KMS-11 (cell line): ENCODE measurements at regions not wholly inside any gene's neighbourhood (a gene's known extent, or its start where the extent isn't known, plus 50 kb on each side); places are given as distances from the start of the nearest gene placed in this dataset.

Source experiments
- H2AFZ ChIP-seq: fragments of 200-600 bp; sonication (generic); 2 replicates; pipeline ENCODE4 v1.6.1; 2016; ENCODE audit warnings: antibody characterized with exemption, mixed run types, low read depth
- H3K27ac ChIP-seq: fragments of 200-600 bp; sonication (generic); 2 replicates; pipeline ENCODE4 v1.6.1; 2016; ENCODE audit warnings: mild to moderate bottlenecking, mixed run types
- H3K27me3 ChIP-seq: fragments of 200-600 bp; sonication (generic); 2 replicates; pipeline ENCODE4 v1.6.1; 2017; ENCODE audit warnings: mild to moderate bottlenecking, low read depth, mixed run types, moderate library complexity; ENCODE audit not compliant: insufficient read depth
- H3K36me3 ChIP-seq: fragments of 200-600 bp; sonication (generic); 2 replicates; pipeline ENCODE4 v1.6.1; 2017; ENCODE audit warnings: mild to moderate bottlenecking, mixed run types; ENCODE audit not compliant: insufficient read depth
- H3K4me1 ChIP-seq: fragments of 200-600 bp; sonication (generic); 2 replicates; pipeline ENCODE4 v1.6.1; 2016; ENCODE audit warnings: mild to moderate bottlenecking, low read depth, mixed run types; ENCODE audit not compliant: poor library complexity, severe bottlenecking
- H3K4me2 ChIP-seq: fragments of 200-600 bp; sonication (generic); 2 replicates; pipeline ENCODE4 v1.7.0; 2016; ENCODE audit warnings: mild to moderate bottlenecking, mixed run types
- H3K4me3 ChIP-seq: fragments of 200-600 bp; sonication (generic); IDR thresholded peaks from 2 replicates; pipeline ENCODE4 v1.6.1; 2017; ENCODE audit warnings: low read depth, low read length, mixed read lengths; ENCODE audit not compliant: insufficient read depth
- H3K79me2 ChIP-seq: fragments of 200-600 bp; sonication (generic); 2 replicates; pipeline ENCODE4 v1.6.1; 2016; ENCODE audit warnings: low read depth, mixed run types; ENCODE audit not compliant: insufficient read depth
- H3K9ac ChIP-seq: fragments of 200-600 bp; sonication (generic); 2 replicates; pipeline ENCODE4 v1.6.1; 2016; ENCODE audit warnings: mild to moderate bottlenecking, mixed run types
- H4K20me1 ChIP-seq: fragments of 200-600 bp; sonication (generic); 2 replicates; pipeline ENCODE4 v1.6.1; 2016; ENCODE audit warnings: mild to moderate bottlenecking, mixed run types; ENCODE audit not compliant: insufficient read depth
- CTCF ChIP-seq: fragments of 200-600 bp; sonication (generic); conservative IDR thresholded peaks from 2 replicates; pipeline ENCODE4 v1.6.1; 2017; ENCODE audit warnings: low read depth, mild to moderate bottlenecking, antibody characterized with exemption, low read length, moderate library complexity, mixed read lengths

- H3K4me1 ChIP-seq, result peaks cover 65% of the 10 kb centered on the region
- H3K79me2 ChIP-seq, result peaks cover 100% of the 10 kb centered on the region
- peaks cover 8% of the 10 kb centered on the region; the same call in 1 of the 2 replicates for H3K36me3 ChIP-seq
- TF ChIP-seq CTCF, result no peak
- H2AFZ ChIP-seq, result no peak overlapping the region
- H3K4me3 ChIP-seq, result no peak overlapping the region
- H3K4me2 ChIP-seq, result no peak overlapping the region
- H3K27ac ChIP-seq, result no peak overlapping the region
- H4K20me1 ChIP-seq, result peaks cover 23% of the 10 kb centered on the region
- no peaks in the 10 kb centered on the region for H3K27me3 ChIP-seq
- H3K9ac ChIP-seq, result no peak overlapping the region
Measured at GRCh38 chr9:110077925-110078324, 130.0 kb downstream of the C9orf152 start.

- H3K27ac ChIP-seq, result no peak overlapping the region
- H2AFZ ChIP-seq, result no peak overlapping the region
- no peaks in the 10 kb centered on the region for H3K27me3 ChIP-seq
- H3K4me3 ChIP-seq, result no peak overlapping the region
- H3K4me1 ChIP-seq, result peaks cover 65% of the 10 kb centered on the region
- no peak overlapping the region for H3K9ac ChIP-seq
- no peak for TF ChIP-seq CTCF
- H3K4me2 ChIP-seq, result no peak overlapping the region; the same call in 1 of the 2 replicates
- peaks cover 8% of the 10 kb centered on the region; the same call in 1 of the 2 replicates for H3K36me3 ChIP-seq
- H4K20me1 ChIP-seq, result peaks cover 29% of the 10 kb centered on the region
- H3K79me2 ChIP-seq, result peaks cover 100% of the 10 kb centered on the region
Measured at GRCh38 chr9:110078604-110079003, 129.4 kb downstream of the C9orf152 start.

- TF ChIP-seq CTCF, result no peak
- peak overlapping the region; percentile 23 for H3K4me2 ChIP-seq
- no peak overlapping the region for H3K4me3 ChIP-seq
- H4K20me1 ChIP-seq, result peaks cover 31% of the 10 kb centered on the region
- H3K27ac ChIP-seq, result peak overlapping the region; percentile 35
- H2AFZ ChIP-seq, result no peak overlapping the region
- H3K27me3 ChIP-seq, result no peaks in the 10 kb centered on the region
- no peak overlapping the region; the same call in 1 of the 2 replicates for H3K9ac ChIP-seq
- peaks cover 78% of the 10 kb centered on the region for H3K4me1 ChIP-seq
- peaks cover 8% of the 10 kb centered on the region; the same call in 1 of the 2 replicates for H3K36me3 ChIP-seq
- peaks cover 100% of the 10 kb centered on the region for H3K79me2 ChIP-seq
Measured at GRCh38 chr9:110081395-110081794, 126.6 kb downstream of the C9orf152 start.

- no peak for TF ChIP-seq CTCF
- H3K4me3 ChIP-seq, result no peak overlapping the region
- no peaks in the 10 kb centered on the region for H3K27me3 ChIP-seq
- no peak overlapping the region for H3K9ac ChIP-seq
- no peak overlapping the region for H3K27ac ChIP-seq
- H2AFZ ChIP-seq, result no peak overlapping the region
- H3K4me2 ChIP-seq, result no peak overlapping the region
- peaks cover 2% of the 10 kb centered on the region; the same call in 1 of the 2 replicates for H3K36me3 ChIP-seq
- peaks cover 100% of the 10 kb centered on the region for H3K79me2 ChIP-seq
- peaks cover 94% of the 10 kb centered on the region for H3K4me1 ChIP-seq
- peaks cover 42% of the 10 kb centered on the region for H4K20me1 ChIP-seq
Measured at GRCh38 chr9:110083866-110084265, 124.1 kb downstream of the C9orf152 start.
